Fibroblast of pulmonary artery (primary cell): ENCODE measurements at regions not wholly inside any gene's neighbourhood (a gene's known extent, or its start where the extent isn't known, plus 50 kb on each side); places are given as distances from the start of the nearest gene placed in this dataset.
A peak's percentile ranks its signal among the peaks of the same experiment; 100 is the strongest.
"Not testable (repeated sequence)": the region's sequence is repeated elsewhere in the genome, so short reads cannot be mapped to it uniquely, and the experiment has no call there.

Experiments used
- DNase-seq: peaks from one replicate; pipeline ENCODE4 v3.0.0-alpha.2; 2010; ENCODE audit warnings: low read depth
- H3K4me3 ChIP-seq: replicated peaks from 2 replicates; pipeline ENCODE4 v1.5.1; 2011; ENCODE audit warnings: low read depth, mild to moderate bottlenecking, control low read depth, low read length, moderate library complexity
- CTCF ChIP-seq: IDR thresholded peaks from 2 replicates; pipeline ENCODE4 v1.5.1; 2011; ENCODE audit warnings: mild to moderate bottlenecking, control low read depth, low read length, inconsistent platforms; ENCODE audit errors: missing control alignments

DNA sequence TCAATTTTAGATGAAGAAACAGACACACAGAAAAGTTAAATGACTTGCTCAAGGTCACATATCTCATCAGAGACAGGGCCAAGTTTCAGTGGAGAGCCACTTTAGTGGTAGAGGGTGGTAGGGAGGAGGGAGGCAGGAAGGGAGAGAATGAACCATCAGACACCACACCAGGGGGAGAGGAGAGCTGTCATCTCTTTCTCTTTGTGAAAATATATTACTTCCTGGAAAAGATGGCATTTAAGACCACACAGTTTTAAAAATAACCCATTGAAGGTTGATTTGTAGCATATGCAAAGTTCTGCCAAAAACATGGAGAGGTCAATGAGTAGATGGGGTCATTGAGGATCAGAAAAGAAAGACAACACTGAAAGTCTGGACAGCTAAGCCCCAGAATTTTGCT lies 954.7 kb upstream of the DEFB115 start:
- H3K4me3 ChIP-seq, DNase-seq: not testable (repeated sequence)

DNA sequence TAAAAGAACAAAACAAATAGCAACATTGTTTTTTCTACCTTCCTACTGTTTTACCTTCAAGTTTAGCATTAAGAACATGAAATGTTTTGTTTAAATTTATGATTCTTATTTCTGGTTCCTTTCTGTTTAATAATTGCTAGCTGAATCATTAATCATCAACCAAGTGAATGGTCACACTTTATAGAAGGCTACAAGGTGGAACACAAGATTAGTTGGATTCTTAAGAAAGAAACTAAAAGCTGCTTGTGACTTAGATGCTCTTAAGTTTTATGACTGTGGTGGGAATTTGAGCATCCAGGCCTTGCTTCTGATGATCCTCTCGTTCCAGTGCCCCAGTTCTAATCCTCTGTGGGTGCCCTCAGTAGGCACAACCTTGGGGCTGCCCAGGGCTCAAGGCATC lies 947.5 kb upstream of the DEFB115 start:
- not testable (repeated sequence) for DNase-seq, H3K4me3 ChIP-seq

- DNase-seq, H3K4me3 ChIP-seq: not testable (repeated sequence)
Observed at GRCh38 chr20:30310385-30310784, 947.1 kb upstream of the DEFB115 start.

DNA sequence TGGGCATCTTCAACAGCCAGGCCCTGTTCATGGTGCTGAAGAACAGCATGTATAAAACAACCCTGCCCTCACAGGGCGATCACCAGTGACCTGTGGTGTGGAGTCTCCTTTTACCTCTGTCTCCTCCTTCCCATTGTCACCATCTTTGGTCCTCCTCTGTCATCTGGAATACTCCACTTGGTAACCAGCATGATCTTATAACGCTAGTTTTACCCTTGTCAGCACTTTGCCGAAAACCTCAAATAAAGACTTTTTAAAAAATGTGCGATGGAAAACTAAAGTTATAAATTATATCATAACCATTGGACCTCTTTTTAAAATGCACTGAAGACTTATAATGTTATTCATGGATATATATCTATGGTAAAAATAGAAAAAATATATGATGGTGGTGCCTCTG lies 945.2 kb upstream of the DEFB115 start:
- DNase-seq, H3K4me3 ChIP-seq: not testable (repeated sequence)

- not testable (repeated sequence) for DNase-seq, H3K4me3 ChIP-seq
Observed at GRCh38 chr20:30313660-30314059, 943.8 kb upstream of the DEFB115 start.

GRCh38 chr20:30316063-30316462 lies 941.4 kb upstream of the DEFB115 start:
- not testable (repeated sequence) for DNase-seq, H3K4me3 ChIP-seq

GRCh38 chr20:30316532-30317299 lies 940.7 kb upstream of the DEFB115 start:
- H3K4me3 ChIP-seq, DNase-seq: not testable (repeated sequence)

DNA sequence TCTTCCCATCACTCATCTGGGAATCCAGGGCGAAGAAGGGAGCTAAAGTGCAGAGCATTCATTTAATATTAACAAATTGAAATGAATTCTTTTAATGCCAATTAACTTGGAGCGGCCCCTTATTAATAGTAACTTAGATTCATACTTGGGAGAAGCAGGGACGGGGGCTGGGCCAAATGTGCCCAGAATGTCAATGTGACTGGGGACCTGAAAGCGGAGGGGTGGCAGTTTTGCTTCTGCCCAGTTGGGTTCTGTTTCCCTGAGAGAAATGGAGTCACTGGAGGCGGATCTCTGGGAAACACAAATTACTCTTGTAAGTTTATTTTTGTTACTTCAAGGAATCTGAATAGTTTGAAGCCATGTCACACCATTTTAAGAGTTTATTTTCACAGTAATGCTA lies 923.7 kb upstream of the DEFB115 start:
- H3K4me3 ChIP-seq, DNase-seq: not testable (repeated sequence)

DNA sequence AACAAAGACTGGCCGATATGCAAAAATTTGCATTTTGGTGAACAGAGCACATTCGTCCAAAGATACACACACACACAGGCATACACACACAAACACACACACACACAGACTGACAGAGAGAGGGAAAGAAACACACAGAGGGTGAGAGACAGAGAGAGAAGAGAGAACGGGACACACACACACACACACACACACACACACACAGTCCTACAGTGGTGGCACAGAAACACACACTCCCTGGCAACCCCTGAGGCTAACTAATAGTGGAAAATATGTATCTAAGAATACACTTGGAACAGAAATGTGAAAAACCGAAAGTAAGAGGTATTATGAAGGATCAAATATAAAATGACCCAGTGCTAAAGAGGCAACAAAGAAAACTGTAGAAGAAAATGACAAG lies 919.9 kb upstream of the DEFB115 start:
- DNase-seq, result not testable (repeated sequence)

DNA sequence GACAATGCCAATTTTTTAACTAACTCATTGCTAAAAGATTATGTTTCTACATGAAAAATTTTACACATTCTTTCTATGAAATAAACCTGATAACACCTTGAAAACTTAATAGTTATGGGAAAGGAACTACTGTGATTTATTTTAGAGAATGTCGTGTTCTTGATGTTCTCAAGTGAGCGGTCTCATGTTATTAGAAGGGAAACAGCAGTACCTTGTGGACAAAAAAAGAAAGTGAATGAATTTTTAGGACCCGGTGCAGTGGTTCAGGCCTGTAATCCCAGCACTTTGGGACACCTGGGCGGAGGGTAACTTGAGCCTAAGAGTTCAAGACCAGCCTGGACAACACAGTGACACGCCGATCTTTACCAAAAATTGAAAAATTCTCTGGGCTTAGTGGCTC lies 908.5 kb upstream of the DEFB115 start:
- not testable (repeated sequence) for H3K4me3 ChIP-seq
- DNase-seq, result peak; percentile 2

More for the DNA sequence above, 919.9 kb upstream of the DEFB115 start:
- not testable (repeated sequence) for H3K4me3 ChIP-seq

GRCh38 chr20:30356854-30357467 lies 900.5 kb upstream of the DEFB115 start:
- DNase-seq, H3K4me3 ChIP-seq: not testable (repeated sequence)
- TF ChIP-seq CTCF, result peak; percentile 45

- not testable (repeated sequence) for DNase-seq
Observed at GRCh38 chr20:30361756-30362155, 895.7 kb upstream of the DEFB115 start.

DNA sequence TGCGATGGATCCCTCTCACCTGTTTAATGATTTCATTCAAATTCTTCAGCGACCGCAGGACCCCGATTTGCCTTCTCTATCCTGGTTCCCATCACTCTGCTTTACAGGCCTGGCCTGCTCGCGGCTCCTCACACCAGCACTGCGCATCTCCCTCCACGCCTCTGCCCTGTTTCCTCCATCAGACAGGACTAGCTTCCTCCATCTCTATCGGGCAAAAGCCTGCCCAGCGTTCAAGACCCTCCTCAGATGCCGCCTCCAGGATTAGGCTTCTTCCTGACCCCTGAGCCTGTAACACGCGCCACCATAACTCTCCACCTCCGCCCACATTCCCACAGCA lies 881.1 kb upstream of the DEFB115 start:
- not testable (repeated sequence) for DNase-seq
- H3K4me3 ChIP-seq, result peak overlapping the region; percentile 65

More at GRCh38 chr20:30361756-30362155, 895.7 kb upstream of the DEFB115 start:
- not testable (repeated sequence) for H3K4me3 ChIP-seq
